ENCODE measurements at regions not wholly inside any gene's neighbourhood (a gene's known extent, or its start where the extent isn't known, plus 50 kb on each side); places are given as distances from the start of the nearest gene placed in this dataset.

DNA sequence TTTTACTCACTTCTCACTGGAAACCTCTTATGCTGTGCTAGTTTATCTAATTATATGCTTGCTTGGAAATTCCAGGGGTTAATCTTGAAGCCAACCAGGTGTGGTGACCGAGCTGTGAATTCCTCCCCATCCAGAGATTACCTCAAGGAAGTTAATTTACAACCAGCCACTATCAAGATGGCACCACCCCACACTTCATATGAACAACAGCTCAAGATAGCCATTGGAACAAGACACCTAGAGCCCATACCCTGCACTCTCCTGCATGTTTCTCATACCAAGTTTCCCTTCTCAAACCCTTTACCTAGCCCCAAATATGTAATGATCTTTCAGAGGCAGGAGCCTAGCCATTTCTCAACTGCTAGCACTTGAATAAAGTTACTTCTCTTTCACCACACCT is 2156.9 kb upstream of the C9orf72 start:
- Histone ChIP-seq H3K36me3 (ENCODE audit: control insufficient read depth in 1 of 2, insufficient read depth in 2 of 2, low read length in 2 of 2) (no peaks in the 10 kb centered on the region), H3K4me1 (ENCODE audit: control insufficient read depth in 1 of 2, insufficient read depth in 2 of 2, low read length in 2 of 2) (no peaks in the 10 kb centered on the region), H4K20me1 (ENCODE audit: insufficient read depth) (no peaks in the 10 kb centered on the region), H3K4me3 (replicated peaks in 1 of 2; ENCODE audit: low read depth in 1 of 2, low read length in 2 of 2) (no peak overlapping the region), H3K9me3 (ENCODE audit: control insufficient read depth in 1 of 2, insufficient read depth in 1 of 2, low read depth in 1 of 2, low read length in 2 of 2) (no peaks in the 10 kb centered on the region), H3K79me2 (ENCODE audit: insufficient read depth, low read length) (no peaks in the 10 kb centered on the region), H3K9ac (ENCODE audit: low read length) (no peak overlapping the region), H3K4me2 (ENCODE audit: low read length) (no peak overlapping the region), H3K27ac (ENCODE audit: low read depth, low read length) (no peak overlapping the region), H2AFZ (ENCODE audit: low read depth, low read length, poor library complexity, severe bottlenecking) (no peak overlapping the region), H3K9me2 (ENCODE audit: insufficient read depth) (no peaks in the 10 kb centered on the region), H3K27me3 (ENCODE audit: insufficient read depth, low read length) (no peaks in the 10 kb centered on the region)
- DNase-seq (ENCODE audit: low read depth, low spot score) (no peak), ATAC-seq (no peak)
- ChIA-PET POLR2A (no interaction called here), RAD21 (ENCODE audit: low non-redundant PET in 1 of 2, low total read pairs in 2 of 2, uncharacterized antibody in 2 of 2, unreplicated experiment in 2 of 2) (no interaction called here), CTCF (no interaction called here)
- BruUV-seq (replicated peaks), result no TSS peak
- TF ChIP-seq RAD21 (IDR thresholded peaks at IDR 0.05; ENCODE audit: low read depth), result no peak
- no peak for TF ChIP-seq SP1 (IDR thresholded peaks at IDR 0.05; ENCODE audit: low read depth)
- TF ChIP-seq, protein P1, sequence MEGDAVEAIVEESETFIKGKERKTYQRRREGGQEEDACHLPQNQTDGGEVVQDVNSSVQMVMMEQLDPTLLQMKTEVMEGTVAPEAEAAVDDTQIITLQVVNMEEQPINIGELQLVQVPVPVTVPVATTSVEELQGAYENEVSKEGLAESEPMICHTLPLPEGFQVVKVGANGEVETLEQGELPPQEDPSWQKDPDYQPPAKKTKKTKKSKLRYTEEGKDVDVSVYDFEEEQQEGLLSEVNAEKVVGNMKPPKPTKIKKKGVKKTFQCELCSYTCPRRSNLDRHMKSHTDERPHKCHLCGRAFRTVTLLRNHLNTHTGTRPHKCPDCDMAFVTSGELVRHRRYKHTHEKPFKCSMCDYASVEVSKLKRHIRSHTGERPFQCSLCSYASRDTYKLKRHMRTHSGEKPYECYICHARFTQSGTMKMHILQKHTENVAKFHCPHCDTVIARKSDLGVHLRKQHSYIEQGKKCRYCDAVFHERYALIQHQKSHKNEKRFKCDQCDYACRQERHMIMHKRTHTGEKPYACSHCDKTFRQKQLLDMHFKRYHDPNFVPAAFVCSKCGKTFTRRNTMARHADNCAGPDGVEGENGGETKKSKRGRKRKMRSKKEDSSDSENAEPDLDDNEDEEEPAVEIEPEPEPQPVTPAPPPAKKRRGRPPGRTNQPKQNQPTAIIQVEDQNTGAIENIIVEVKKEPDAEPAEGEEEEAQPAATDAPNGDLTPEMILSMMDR (IDR thresholded peaks at IDR 0.05 in 2 of 3, conservative IDR thresholded peaks at IDR 0.05 in 1 of 3; ENCODE audit: borderline replicate concordance in 1 of 3, insufficient read depth in 1 of 3, low read depth in 2 of 3, low read length in 2 of 3), result no peak
- intact Hi-C loops (cut with micrococcal nuclease), result no loop called here

DNA sequence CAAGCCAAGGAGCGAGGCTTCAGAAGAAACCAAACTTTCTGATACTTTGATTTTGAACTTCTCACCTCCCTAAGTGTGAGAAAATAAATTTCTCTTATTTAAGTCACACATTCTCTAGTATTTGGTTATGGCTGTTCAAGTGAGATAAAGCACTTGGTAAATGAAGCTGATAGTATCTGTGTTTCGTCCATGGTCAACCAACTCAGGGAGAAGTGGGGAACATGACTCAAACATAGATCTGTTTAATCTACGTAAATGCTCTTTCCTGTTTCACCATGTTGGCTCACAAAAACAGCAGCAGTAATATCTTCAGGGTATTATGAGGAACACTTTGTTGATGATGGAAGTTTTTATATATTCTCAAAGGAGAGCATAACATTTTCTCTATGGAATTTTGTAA is 2167.2 kb upstream of the C9orf72 start:
- no peak overlapping the region for H3K27ac ChIP-seq (ENCODE audit: low read depth, low read length)
- ATAC-seq (no peak), DNase-seq (ENCODE audit: low read depth, low spot score) (no peak)
- intact Hi-C loops (cut with micrococcal nuclease), result no loop called here
- no peaks in the 10 kb centered on the region for H3K79me2 ChIP-seq (ENCODE audit: insufficient read depth, low read length)
- H4K20me1 ChIP-seq (ENCODE audit: insufficient read depth), result no peaks in the 10 kb centered on the region
- RAD21 ChIA-PET (ENCODE audit: low non-redundant PET in 1 of 2, low total read pairs in 2 of 2, uncharacterized antibody in 2 of 2, unreplicated experiment in 2 of 2), result no interaction called here
- POLR2A ChIA-PET, result no interaction called here
- CTCF ChIA-PET, result no interaction called here
- H3K4me1 ChIP-seq (ENCODE audit: control insufficient read depth in 1 of 2, insufficient read depth in 2 of 2, low read length in 2 of 2), result no peaks in the 10 kb centered on the region
- no peak overlapping the region for H2AFZ ChIP-seq (ENCODE audit: low read depth, low read length, poor library complexity, severe bottlenecking)
- no peaks in the 10 kb centered on the region for H3K9me3 ChIP-seq (ENCODE audit: control insufficient read depth in 1 of 2, insufficient read depth in 1 of 2, low read depth in 1 of 2, low read length in 2 of 2)
- BruUV-seq (replicated peaks), result no TSS peak
- H3K4me3 ChIP-seq (replicated peaks in 1 of 2; ENCODE audit: low read depth in 1 of 2, low read length in 2 of 2), result no peak overlapping the region
- no peak overlapping the region for H3K4me2 ChIP-seq (ENCODE audit: low read length)
- no peak overlapping the region for H3K9ac ChIP-seq (ENCODE audit: low read length)
- no peaks in the 10 kb centered on the region for H3K36me3 ChIP-seq (ENCODE audit: control insufficient read depth in 1 of 2, insufficient read depth in 2 of 2, low read length in 2 of 2)
- TF ChIP-seq POLR2A (IDR thresholded peaks at IDR 0.05; ENCODE audit: borderline replicate concordance, extremely low read depth, insufficient read depth, insufficient read length) (no peak), RAD21 (IDR thresholded peaks at IDR 0.05; ENCODE audit: low read depth) (no peak), YY1 (IDR thresholded peaks at IDR 0.05; ENCODE audit: extremely low read depth, insufficient replicate concordance, low read depth, low read length) (no peak), TCF7L2 (IDR thresholded peaks at IDR 0.05; ENCODE audit: borderline replicate concordance, extremely low read depth, insufficient read depth, insufficient read length) (no peak)
- H3K9me2 ChIP-seq (ENCODE audit: insufficient read depth), result no peaks in the 10 kb centered on the region
- H3K27me3 ChIP-seq (ENCODE audit: insufficient read depth, low read length), result no peaks in the 10 kb centered on the region
